ENCODE measurements at regions not wholly inside any gene's neighbourhood (a gene's known extent, or its start where the extent isn't known, plus 50 kb on each side); places are given as distances from the start of the nearest gene placed in this dataset.

GRCh38 chr1:82792151-82792550, 991.4 kb downstream of the ADGRL2 start:
- TF ChIP-seq CTCF (IDR thresholded peaks at IDR 0.05) (no peak), POLR2AphosphoS5 (IDR thresholded peaks at IDR 0.05) (no peak), POLR2A (IDR thresholded peaks at IDR 0.05; ENCODE audit: low read depth) (no peak), EP300 (IDR thresholded peaks at IDR 0.05) (no peak)
